GM18858 (cell line): ENCODE measurements at regions not wholly inside any gene's neighbourhood (a gene's known extent, or its start where the extent isn't known, plus 50 kb on each side); places are given as distances from the start of the nearest gene placed in this dataset.
"Not testable (repeated sequence)": the region's sequence is repeated elsewhere in the genome, so short reads cannot be mapped to it uniquely, and the experiment has no call there.

Experiments
- ATAC-seq: cut with Tn5 transposase; IDR thresholded peaks from one replicate; pipeline ENCODE4 v1.9.1; 2021; ENCODE audit not compliant: unreplicated experiment

DNA sequence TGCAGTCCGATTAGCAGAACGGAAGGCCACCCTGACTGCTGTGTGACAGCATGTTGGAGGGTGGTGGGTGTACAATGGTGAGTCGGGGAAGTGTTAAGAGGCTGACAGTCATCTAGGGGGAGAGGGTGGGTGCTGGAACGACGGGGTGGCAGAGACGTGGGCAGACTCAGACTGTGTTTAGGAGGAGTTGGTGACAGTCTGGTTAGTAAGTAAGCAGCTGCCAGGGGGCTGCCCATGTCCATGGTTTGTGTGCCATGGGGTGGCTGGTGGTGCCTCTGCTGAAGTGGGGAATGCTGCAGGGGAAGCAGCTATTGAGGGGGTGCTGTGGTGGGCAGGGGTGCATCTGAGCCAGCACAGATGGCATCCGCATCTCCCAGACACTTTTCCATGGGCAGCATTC is 51.3 kb upstream of the BOD1 start:
- no peak for ATAC-seq

DNA sequence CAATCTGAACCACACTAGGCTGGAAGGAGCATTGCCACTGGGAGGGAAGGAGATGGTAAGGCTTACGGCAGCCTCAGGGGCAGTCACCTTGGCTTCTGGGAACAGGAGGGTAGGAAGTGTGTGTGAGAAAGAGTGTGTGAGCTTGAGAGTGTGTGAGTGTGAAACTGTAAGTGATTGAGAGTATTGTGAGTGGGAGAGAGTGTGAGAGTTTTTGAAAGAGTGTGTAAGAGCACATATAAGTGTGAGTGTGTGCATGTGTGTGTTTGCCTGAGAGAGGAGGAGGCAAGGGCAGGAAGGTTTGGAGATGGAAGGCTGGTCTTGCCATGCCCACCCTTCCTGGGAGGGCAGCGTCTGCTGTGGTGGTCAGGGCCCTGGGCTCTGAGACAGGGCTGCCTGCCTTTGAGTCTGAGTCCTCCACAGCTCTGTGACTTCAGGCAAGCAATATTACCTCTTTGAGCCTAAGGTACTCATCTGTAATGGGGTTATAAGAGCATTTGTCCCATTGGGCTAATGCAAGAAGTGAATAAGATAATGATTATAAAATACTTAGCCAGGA is 51.9 kb upstream of the BOD1 start:
- no peak for ATAC-seq

DNA sequence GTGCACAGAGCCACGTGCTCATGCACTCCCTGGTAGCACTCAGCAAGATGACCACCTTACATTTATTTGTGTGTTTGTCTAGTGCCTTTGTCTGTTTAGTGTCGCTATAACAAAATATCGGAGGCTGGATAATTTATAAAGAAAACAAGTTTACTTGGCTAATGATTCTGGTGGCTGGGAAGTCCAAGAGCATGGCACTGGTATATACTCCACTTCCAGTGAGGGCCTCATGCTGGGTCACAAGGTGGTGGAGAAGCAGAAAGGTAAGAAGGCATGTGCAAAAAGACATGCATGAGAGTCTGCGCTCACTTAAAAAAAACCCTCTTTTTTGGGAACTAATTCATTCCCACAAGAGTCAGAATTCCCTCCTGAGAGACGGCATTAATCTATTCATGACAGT is 52.5 kb upstream of the BOD1 start:
- ATAC-seq, result no peak

DNA sequence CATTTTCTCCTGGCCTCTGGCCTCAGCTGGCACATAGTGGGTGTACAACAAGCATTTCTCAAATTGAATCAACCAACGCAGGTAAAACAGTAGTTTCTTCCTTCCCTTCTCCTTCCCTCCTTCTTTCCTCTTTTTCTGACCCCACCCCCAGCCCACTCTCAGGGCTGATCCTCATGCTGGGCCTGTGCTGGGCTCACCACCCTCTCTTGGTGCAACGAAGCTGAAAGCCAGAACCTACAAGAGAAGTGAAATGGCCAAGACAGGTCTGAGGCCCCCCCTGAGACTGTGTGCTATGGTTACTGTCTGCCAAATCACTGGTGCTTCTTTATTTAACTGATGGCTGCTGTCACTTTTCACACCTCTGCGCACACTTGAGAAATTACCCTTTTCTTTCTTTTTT is 53.0 kb upstream of the BOD1 start:
- ATAC-seq, result no peak

DNA sequence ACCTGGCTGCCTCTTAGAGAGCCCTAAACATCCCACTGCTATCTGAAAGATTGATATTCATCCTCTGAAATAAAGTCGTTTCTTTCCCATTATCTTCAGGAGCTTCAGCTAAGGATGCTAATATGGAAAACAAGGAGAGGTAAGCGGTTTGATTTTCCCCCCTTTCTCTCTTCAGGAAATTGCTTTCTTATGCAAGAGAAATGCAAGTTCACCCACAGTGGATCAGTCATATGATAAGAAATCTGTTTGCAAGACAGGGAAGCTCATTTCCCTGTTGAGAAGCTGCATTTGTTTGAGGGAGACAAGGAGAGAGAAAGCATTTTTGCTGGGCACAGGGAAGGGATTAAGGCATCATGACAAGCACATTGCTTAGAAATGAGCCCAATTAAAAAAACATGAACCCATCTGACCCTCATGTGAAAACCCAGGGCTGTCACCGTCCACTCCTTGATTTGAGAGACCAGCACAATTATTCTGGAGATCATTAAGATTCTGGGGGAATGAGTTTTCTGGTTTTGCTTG is 53.7 kb upstream of the BOD1 start:
- ATAC-seq, result no peak

DNA sequence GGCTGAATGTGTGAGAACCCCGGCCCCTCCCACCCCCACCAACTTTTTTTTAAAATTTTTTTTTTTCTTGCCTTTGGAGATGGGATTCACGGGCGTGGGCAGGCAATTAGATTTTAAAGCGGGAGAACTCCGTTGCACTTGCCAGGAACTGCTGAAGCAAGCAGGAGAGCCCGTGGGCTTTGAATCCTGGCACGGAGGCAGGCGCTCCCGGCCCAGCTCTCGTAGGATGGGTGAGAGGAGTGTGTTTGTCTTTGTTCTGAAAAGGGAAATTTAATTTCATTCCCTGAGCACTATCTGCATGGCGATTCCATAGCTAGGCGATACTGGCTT is 54.3 kb upstream of the BOD1 start:
- no peak for ATAC-seq

DNA sequence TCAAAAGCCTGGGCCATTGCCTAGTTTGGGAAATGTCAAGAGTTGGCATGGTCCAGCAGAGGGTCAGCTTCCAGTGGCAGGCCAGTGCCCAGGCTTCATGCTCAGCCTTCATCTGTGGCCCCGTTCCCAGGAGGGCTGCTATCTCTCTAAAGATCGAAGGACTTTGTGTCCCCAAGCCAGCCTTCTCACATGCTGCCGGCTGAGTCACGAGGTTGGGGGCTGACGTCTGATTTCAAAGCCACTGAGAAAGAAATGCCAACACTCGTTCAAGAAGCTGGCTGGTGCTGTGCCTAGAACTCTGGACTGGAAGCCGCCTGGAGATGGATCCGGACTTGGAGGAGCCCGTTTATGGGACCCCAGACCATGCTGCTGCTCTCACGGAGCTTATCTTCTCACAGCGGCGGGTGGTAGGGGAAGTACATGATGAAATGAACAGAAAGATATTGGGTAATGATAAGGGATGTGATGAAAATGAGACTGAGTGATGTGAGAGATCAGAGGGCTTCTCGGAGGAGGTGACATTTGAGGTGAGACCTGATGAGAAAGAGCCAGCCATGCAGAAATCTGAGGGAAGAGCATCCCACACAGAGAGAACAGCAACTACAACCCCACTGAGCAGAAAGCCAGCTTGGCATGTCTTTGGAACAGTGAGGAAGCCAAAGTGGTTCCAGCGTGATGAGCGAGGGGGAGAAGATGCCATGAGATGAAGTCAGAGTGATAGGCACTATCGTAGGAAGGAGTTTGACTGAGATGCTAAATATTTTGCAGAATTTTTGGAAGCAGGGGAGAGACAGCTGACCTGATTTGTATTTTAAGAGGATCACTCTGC is 54.9 kb upstream of the BOD1 start:
- no peak for ATAC-seq

DNA sequence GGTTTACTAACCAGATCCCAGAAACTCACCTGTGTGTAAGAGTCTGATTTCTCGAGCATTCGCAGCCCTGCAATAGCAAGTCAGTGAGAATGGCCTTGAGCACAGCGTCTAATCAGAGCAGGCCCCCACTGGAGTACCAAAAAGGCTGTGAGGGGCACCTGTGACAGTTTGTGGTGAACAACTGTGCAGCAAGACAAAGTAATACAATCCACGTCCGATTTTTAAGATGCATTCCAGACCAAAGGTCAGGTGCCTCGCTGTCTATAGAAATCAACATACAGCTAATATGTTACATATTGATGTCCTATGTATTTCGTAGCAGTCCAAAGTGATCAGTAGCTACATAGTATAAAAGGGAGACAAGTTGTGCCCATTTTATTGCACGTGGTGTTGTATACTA is 55.7 kb upstream of the BOD1 start:
- ATAC-seq, result no peak

DNA sequence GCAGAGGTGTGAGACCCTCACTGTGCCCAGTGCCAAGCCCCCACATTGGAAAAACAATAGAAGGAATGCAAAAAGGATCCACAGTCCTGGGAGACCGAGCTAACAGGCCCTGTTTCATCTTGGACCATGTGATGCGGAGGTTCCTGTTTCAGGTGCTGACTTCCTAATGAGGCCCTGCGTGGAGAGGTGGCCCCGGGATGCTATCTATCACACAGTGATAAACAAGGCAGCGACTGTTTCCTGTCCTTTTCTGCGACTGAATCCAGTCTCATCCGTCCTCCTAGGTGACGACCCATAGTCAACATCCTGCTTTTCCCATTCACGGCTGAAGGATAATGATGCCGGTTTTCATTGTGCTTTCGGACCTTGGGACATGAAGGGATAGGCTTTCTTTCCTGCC is 56.4 kb upstream of the BOD1 start:
- no peak for ATAC-seq

DNA sequence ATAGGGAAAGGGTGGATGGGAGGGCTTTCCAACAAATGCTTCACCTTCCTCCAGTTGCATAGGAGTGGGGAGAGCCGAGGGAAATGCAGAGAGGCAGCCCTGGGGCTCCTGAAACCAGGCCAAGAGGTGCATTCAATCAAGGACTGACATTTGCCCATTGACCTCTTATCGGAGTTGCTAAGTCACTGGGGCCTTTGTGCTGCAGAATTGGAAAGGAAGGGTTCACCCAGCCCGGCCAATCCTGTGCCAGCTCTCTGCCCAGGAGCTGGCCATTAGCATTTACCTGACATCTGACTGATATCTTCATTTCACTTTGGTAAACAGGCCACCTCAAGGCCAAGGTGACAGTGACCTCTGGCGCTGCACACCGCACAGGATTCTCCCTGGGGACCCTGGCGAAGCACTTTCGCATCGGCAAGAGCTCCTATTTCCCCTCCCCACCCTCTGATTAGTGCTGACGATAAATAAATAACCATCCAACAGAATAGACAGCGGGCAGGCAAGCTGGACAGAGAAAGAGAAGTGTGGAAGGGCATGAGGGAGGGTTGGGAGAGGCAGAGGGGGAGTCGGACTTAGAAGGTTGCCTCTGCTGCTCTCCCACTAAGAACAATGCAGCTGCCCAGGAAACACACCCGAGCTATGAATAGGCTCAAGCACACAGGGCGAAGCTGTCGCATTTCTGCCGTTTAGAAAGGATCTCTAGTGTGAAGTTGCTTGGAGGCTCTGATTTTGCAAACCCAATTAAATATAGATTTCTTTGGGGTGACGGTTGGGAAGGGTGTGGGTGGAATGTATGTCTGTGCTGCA is 57.0 kb upstream of the BOD1 start:
- ATAC-seq, result no peak

DNA sequence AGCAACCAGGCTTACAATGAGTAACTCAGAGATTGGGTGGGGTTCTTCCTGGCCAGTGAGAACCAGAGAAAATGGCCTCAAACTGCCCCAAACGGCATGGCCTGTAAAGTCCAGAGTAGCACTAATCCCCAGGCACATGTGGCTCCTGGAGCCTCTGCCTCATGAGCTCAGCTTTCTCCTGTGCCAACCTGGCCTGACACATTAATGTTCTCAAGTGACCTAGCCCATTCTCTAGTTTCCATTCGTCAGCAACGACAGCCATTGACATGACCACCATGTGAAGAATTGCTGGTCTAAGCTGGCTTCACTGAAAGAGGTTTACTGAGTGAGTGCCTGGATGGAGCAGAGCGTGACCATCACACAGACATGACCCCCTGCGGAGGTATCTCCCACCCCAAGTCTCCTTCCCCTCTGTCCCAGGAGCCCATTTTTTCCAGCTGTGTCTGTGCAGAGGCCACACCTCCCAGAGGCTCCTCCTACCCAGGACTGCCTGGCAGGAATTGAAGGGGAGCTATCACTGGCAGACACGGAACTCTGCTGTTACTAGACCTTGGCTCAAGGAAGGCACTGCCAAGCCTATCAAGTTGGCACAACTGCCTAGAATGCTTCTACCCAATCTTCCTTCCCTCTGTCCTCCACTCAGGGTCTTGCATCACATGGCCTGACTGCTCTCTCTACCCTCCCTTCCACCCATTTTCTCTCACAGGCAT is 59.0 kb upstream of the BOD1 start:
- ATAC-seq, result no peak

DNA sequence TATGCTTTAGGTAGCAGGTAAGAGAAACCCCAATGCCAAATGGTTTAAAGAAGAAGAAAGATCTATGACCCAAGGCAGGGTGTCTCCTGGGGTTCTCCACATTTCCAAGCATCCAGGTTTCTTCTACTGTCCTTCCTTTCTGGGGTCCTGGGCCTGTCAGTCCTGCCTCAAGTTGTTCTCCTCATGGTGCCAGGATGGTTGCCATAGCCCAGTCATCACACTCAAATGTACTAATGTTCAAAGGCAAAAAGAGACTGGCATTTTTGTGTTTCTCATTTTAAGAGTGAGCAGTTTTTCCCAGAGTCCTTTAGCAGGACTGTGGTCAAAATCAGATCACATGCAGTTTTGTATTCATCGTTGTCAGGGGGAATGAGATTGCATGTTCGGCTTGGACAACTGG is 59.9 kb upstream of the BOD1 start:
- no peak for ATAC-seq

DNA sequence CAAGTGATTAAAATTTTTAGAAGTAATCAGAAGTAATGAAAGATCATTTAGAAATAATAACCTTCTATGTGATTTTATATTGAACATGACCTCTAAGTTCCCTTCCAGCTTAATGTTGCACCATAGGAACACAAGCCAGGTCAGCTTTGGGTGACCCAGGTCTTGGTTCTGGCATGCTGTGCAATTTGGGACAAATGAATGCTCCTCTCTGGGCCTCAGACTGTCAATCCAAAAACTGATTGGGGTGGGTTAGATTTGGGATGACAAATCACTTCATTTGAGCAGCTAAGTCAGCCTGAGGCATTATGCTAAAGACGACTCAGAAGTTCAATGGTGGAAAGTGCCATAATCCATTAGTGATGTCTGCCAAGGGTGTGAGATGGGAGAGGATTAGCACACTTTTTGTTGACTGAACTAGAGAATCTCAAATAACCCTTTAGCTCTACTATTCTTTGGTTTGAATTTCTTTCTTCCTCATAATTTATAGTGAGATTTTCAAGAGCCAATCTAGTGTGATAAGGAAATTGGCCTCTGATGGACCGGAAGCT is 60.7 kb upstream of the BOD1 start:
- ATAC-seq, result no peak

DNA sequence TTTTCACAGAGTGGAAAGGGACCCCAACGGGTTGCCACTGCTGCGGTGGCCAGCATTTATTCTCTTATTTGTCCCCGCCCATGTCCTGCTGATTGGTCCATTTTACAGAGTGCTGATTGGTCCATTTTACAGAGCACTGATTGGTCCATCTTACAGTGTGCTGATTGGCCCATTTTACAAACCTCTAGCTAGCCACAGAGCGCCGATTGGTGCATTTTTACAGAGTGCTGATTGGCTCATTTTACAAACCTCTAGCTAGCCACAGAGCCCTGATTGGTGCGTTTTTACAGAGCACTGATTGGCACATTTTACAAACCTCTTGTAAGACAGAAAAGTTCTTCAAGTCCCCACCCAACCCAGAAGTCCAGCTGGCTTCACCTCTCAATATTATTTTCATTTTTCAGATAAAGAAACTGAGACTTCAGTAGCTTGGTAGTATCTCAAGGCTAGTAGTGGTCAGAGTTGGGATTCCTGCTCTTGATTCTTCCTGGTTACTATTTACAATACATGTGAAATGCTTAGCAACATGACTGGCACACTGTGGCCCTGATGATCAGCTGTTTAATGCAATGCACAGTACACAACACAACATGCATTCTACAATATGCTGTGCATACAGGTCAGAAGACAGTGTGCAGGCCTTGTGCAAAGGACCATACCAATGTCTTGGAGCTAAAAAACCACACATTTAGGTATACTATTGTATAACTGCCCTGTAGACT is 63.6 kb upstream of the BOD1 start:
- peak; percentile 64 for ATAC-seq

DNA sequence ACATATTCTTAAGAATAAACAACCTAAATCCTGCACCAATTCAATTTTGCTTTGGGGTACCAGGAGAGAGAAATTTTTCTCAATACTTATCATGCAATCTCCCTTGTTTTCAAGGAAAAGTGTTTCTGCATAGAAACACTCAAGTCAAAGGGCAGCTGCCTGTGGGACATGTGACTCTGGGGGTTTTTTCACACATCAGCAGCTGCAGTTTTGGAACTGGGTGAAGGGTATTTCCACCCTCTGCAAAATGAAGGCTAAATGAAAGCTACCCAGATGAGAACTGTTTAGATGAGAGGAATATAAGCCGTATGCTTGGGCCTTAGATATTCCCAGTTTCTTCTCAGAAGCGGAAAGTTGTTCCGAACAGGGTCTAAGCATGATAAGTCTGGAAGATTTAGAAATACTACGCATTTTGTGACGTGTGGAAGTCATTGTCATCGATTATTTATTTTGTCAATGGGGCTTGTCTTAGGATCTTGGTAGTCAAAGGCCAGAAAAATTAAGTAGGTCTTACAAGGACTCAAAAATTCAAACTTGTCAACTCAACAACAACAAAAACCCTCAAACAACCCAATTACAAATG is 64.3 kb upstream of the BOD1 start:
- ATAC-seq, result peak; percentile 59

DNA sequence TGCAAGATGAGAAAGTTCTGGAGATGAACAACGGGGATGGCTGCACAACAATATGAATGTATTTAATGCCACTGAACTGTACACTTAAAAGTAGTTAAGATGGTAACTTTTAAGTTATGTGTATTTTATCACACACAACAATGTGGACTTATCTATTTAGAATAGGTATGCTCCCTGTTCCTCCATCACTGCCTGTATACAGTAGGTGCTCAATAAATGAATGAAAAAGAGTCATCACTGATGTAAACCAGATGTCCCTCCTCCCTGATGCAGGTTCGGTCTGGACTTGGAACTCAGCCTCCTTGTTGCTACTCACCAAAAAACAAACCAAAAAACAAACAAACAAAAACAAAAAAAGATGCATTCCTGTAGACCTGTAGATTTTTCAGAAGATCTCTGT is 65.9 kb upstream of the BOD1 start:
- ATAC-seq, result no peak

DNA sequence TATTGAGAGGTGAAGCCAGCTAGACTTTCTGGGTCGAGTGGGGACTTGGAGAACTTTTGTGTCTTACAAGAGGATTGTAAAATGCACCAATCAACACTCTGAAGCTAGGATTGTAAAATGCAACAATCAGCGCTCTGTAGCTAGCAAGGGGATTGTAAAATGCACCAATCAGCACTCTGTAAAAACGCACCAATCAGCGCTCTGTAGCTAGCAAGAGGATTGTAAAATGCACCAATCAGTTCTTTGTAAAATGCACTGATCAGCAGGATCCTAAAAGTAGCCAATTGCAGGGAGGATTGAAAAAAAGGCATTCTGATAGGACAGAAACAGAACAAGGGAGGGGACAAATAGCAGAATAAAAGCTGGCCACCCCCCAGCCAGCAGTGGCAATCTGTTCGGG is 68.1 kb upstream of the BOD1 start:
- ATAC-seq, result not testable (repeated sequence)

DNA sequence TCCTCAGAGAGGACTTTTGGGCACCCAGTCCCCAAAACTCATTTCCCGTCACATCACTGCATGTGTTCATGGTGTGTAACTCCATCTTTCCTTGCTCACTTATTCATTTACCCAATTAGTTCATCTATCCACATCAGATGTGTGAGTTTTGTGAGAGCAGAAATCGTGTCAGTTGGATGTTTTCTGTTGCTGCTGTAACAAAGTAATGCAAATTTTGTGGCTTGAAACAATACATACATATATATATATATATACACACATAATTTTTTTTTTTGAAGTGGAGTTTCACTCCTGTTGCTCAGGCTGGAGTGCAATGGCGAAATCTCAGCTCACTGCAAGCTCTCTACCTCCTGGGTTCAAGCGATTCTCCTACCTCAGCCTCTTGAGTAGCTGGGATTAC is 70.5 kb upstream of the BOD1 start:
- ATAC-seq, result no peak

DNA sequence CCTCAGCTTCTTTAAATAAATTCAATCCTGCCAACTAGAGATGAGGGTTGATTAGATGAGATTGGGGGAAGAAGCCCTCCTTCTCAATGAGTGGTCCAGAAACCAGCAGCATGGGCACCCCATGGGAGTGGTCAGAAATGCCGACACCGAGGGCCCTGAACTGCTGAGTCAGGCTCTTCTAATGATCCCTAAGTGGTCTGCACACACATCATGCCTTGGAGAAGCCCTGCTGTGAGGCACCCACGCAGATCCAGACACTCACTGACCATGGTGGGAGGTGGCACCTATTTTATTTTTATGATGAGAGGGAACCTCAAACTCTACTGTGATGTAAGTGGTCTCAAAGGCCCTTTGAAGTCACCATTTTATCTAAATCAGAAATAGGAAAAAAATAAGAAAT is 72.3 kb upstream of the BOD1 start:
- no peak for ATAC-seq

DNA sequence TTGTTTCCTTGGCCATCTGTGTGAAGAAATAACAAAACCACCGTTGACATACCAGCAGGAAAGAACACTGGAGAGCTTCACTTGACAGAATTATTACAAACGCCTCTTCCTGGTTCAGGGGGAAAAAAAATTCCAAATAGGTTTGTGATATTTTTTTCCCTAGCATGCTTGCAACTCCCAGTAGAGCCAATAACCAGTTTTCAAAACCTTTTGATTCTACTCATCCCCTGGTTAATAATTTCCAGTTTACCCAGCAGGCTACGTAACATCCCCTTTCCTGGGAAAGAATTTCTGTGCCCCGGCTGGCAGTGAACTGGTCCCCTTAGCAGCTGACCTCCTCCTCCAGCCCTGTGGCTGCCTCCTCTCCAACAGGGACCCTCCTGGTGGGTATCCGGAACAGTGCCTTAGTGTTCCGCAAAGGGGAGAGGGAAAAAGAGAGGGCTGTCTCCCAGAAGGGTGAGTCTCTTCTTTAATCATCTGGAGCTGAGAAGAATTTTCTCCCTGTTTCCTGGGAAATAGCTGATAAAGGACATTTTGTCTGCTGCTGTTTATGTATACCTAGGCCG is 72.8 kb upstream of the BOD1 start:
- ATAC-seq, result no peak
